ENCODE measurements at regions not wholly inside any gene's neighbourhood (a gene's known extent, or its start where the extent isn't known, plus 50 kb on each side); places are given as distances from the start of the nearest gene placed in this dataset.

GRCh38 chr7:116332766-116333165 is 122.4 kb downstream of the TES start:
- H3K36me3 ChIP-seq (ENCODE audit: control insufficient read depth, insufficient read depth, low read length) = no peaks in the 10 kb centered on the region
- TF ChIP-seq, protein P1, sequence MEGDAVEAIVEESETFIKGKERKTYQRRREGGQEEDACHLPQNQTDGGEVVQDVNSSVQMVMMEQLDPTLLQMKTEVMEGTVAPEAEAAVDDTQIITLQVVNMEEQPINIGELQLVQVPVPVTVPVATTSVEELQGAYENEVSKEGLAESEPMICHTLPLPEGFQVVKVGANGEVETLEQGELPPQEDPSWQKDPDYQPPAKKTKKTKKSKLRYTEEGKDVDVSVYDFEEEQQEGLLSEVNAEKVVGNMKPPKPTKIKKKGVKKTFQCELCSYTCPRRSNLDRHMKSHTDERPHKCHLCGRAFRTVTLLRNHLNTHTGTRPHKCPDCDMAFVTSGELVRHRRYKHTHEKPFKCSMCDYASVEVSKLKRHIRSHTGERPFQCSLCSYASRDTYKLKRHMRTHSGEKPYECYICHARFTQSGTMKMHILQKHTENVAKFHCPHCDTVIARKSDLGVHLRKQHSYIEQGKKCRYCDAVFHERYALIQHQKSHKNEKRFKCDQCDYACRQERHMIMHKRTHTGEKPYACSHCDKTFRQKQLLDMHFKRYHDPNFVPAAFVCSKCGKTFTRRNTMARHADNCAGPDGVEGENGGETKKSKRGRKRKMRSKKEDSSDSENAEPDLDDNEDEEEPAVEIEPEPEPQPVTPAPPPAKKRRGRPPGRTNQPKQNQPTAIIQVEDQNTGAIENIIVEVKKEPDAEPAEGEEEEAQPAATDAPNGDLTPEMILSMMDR (IDR thresholded peaks at IDR 0.05) = no peak
- H3K27ac ChIP-seq = no peak overlapping the region
- H3K9me3 ChIP-seq (ENCODE audit: control insufficient read depth, low read length) = no peaks in the 10 kb centered on the region
- no peak overlapping the region for H3K4me2 ChIP-seq (ENCODE audit: low read length)
- no peak overlapping the region for H3K4me3 ChIP-seq (ENCODE audit: low read depth, low read length)
- H3K9ac ChIP-seq = no peak overlapping the region
- no peaks in the 10 kb centered on the region for H3K4me1 ChIP-seq
- H3K79me2 ChIP-seq = no peaks in the 10 kb centered on the region
- no peak overlapping the region for H2AFZ ChIP-seq
- no peaks in the 10 kb centered on the region for H3K27me3 ChIP-seq (ENCODE audit: control insufficient read depth, insufficient read depth, low read length)

DNA sequence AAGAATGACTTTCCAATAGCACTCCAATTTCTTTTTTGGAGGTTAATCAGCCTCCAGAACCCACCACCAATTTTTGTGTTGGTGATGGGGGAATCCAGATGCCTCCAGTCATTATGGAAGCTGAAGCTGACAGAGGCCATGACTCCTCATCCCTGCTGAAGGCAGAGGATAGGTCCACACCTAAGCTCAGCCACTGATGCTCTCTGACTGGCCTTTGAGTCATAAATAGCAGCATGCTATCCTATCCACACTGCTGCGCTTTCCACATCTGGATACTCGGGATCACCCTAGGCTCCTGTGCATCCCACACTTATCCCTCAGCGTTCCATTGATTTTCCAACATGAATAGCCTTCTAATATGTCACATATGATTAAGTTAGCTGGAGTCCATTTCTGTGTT is 124.2 kb downstream of the TES start:
- H3K9ac ChIP-seq = no peak overlapping the region
- H2AFZ ChIP-seq = no peak overlapping the region
- no peaks in the 10 kb centered on the region for H3K9me3 ChIP-seq (ENCODE audit: control insufficient read depth, low read length)
- no peak overlapping the region for H3K27ac ChIP-seq
- no peaks in the 10 kb centered on the region for H3K36me3 ChIP-seq (ENCODE audit: control insufficient read depth, insufficient read depth, low read length)
- no peaks in the 10 kb centered on the region for H3K79me2 ChIP-seq
- H3K4me1 ChIP-seq = no peaks in the 10 kb centered on the region
- TF ChIP-seq, protein P1 (IDR thresholded peaks at IDR 0.05) = no peak
- H3K27me3 ChIP-seq (ENCODE audit: control insufficient read depth, insufficient read depth, low read length) = no peaks in the 10 kb centered on the region
- no peak overlapping the region for H3K4me2 ChIP-seq (ENCODE audit: low read length)
- H3K4me3 ChIP-seq (ENCODE audit: low read depth, low read length) = no peak overlapping the region

DNA sequence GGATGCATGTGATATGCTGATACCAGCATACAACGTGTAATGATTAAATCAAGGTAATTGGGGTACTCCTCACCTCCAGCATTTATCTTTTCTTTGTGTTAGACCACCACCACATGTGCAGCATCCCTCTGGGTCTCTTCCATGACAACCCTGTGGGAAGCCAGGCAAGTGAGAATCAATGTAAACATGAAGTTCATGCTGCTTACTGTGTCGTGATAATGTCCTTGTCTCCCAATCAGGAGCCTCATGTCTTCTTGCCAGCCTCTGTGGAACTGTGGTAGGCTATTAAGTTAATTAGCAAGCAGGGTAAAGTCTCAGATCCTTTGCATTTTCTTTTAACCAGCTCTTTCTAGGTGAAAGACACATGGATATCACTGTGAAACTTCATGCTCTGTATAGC is 126.7 kb downstream of the TES start:
- Histone ChIP-seq H3K79me2 (no peaks in the 10 kb centered on the region), H3K9me3 (ENCODE audit: control insufficient read depth, low read length) (no peaks in the 10 kb centered on the region), H3K4me1 (no peaks in the 10 kb centered on the region), H3K27me3 (ENCODE audit: control insufficient read depth, insufficient read depth, low read length) (no peaks in the 10 kb centered on the region), H3K9ac (no peak overlapping the region), H3K4me3 (ENCODE audit: low read depth, low read length) (no peak overlapping the region), H3K27ac (no peak overlapping the region), H3K4me2 (ENCODE audit: low read length) (no peak overlapping the region), H2AFZ (no peak overlapping the region), H3K36me3 (ENCODE audit: control insufficient read depth, insufficient read depth, low read length) (no peaks in the 10 kb centered on the region)
- TF ChIP-seq, protein P1 (IDR thresholded peaks at IDR 0.05) = no peak

DNA sequence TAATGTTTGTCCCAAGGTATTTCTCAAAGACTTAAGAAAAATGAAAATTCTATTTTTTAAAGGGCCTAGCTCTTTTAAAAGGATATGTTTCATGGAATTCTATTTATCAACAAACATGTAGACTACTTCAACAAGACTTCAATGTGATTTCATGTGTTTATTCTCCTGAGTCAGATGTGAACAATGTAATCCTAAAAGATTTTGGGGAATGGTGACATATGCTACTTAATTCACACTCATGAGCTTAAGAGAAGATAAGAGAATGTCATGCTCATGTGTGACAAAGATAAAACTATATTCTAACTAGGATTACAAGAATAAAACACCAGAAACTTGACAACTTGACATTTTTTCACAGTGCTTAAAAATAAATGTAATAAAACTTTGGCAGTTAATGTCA is 127.5 kb downstream of the TES start:
- no peak overlapping the region for H3K9ac ChIP-seq
- no peaks in the 10 kb centered on the region for H3K36me3 ChIP-seq (ENCODE audit: control insufficient read depth, insufficient read depth, low read length)
- TF ChIP-seq, protein P1 (IDR thresholded peaks at IDR 0.05) = no peak
- H3K4me1 ChIP-seq = no peaks in the 10 kb centered on the region
- no peaks in the 10 kb centered on the region for H3K9me3 ChIP-seq (ENCODE audit: control insufficient read depth, low read length)
- no peaks in the 10 kb centered on the region for H3K27me3 ChIP-seq (ENCODE audit: control insufficient read depth, insufficient read depth, low read length)
- H3K4me3 ChIP-seq (ENCODE audit: low read depth, low read length) = no peak overlapping the region
- no peaks in the 10 kb centered on the region for H3K79me2 ChIP-seq
- H3K27ac ChIP-seq = no peak overlapping the region
- H2AFZ ChIP-seq = no peak overlapping the region
- no peak overlapping the region for H3K4me2 ChIP-seq (ENCODE audit: low read length)

DNA sequence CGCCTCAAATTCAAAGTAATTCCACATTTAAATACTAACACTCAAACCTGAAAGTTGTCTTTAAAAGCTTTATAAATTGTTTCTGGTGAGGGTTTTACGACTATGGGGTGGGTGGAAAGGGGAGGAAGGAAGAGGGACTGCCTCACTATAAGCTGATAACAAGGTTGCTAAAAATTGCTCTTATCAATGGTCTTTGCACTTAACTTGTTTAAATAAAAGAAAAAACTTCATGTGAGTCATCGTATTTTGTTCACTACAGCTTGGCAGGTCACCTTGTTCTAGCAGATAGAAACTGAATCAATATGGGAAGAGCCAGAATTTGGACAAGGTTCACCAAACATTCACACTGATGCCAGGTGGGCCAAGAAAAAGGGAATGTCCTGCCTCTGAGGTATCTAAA is 129.2 kb downstream of the TES start:
- no peak overlapping the region for H3K4me2 ChIP-seq (ENCODE audit: low read length)
- H3K4me3 ChIP-seq (ENCODE audit: low read depth, low read length) = no peak overlapping the region
- TF ChIP-seq, protein P1 (IDR thresholded peaks at IDR 0.05) = no peak
- no peaks in the 10 kb centered on the region for H3K9me3 ChIP-seq (ENCODE audit: control insufficient read depth, low read length)
- no peaks in the 10 kb centered on the region for H3K27me3 ChIP-seq (ENCODE audit: control insufficient read depth, insufficient read depth, low read length)
- H3K9ac ChIP-seq = no peak overlapping the region
- H2AFZ ChIP-seq = no peak overlapping the region
- H3K4me1 ChIP-seq = no peaks in the 10 kb centered on the region
- H3K79me2 ChIP-seq = no peaks in the 10 kb centered on the region
- no peaks in the 10 kb centered on the region for H3K36me3 ChIP-seq (ENCODE audit: control insufficient read depth, insufficient read depth, low read length)
- no peak overlapping the region for H3K27ac ChIP-seq
